Progenitor cell of endocrine pancreas (in vitro differentiated cells): ENCODE measurements at regions not wholly inside any gene's neighbourhood (a gene's known extent, or its start where the extent isn't known, plus 50 kb on each side); places are given as distances from the start of the nearest gene placed in this dataset.

Source experiments
- DNase-seq: peaks from one replicate; pipeline ENCODE4 v3.0.0; 2021; ENCODE audit warnings: low spot score; ENCODE audit not compliant: unreplicated experiment
- H3K27ac Mint-ChIP-seq: 2 replicates; pipeline ENCODE4 v1.8.0; 2021; ENCODE audit warnings: mild to moderate bottlenecking, moderate library complexity, mixed read lengths
- H3K27me3 Mint-ChIP-seq: 2 replicates; pipeline ENCODE4 v1.8.0; 2021; ENCODE audit warnings: mixed read lengths
- H3K36me3 Mint-ChIP-seq: 2 replicates; pipeline ENCODE4 v1.8.0; 2022; ENCODE audit warnings: mixed read lengths; ENCODE audit not compliant: insufficient read depth
- H3K4me1 Mint-ChIP-seq: 2 replicates; pipeline ENCODE4 v1.8.0; 2021; ENCODE audit warnings: low read depth, mixed read lengths
- H3K4me3 Mint-ChIP-seq: 2 replicates; pipeline ENCODE4 v1.8.0; 2021; ENCODE audit warnings: low read depth, mild to moderate bottlenecking, moderate library complexity, mixed read lengths
- H3K9me3 Mint-ChIP-seq: 2 replicates; pipeline ENCODE4 v1.8.0; 2021; ENCODE audit warnings: low read depth, mixed read lengths
- CTCF ChIP-seq: fragments of 200-600 bp; sonication (generic); IDR thresholded peaks from one replicate; pipeline ENCODE4 v1.5.0; 2021; ENCODE audit warnings: antibody characterized with exemption, mild to moderate bottlenecking; ENCODE audit not compliant: unreplicated experiment

- H3K9me3 Mint-ChIP-seq, result peaks cover 13% of the 10 kb centered on the region
- no peak for TF ChIP-seq CTCF
- H3K36me3 Mint-ChIP-seq, result peaks cover 5% of the 10 kb centered on the region
Observed at GRCh38 chr20:23265226-23265625, 85.4 kb upstream of the NXT1 start.

GRCh38 chr20:23264545-23264944 lies 86.0 kb upstream of the NXT1 start:
- no peak overlapping the region for H3K4me3 Mint-ChIP-seq
- peaks cover 5% of the 10 kb centered on the region for H3K36me3 Mint-ChIP-seq
- peaks cover 12% of the 10 kb centered on the region for H3K9me3 Mint-ChIP-seq
- no peak overlapping the region for H3K27ac Mint-ChIP-seq
- H3K27me3 Mint-ChIP-seq, result no peaks in the 10 kb centered on the region
- TF ChIP-seq CTCF, result no peak
- no peak for DNase-seq
- peaks cover 1% of the 10 kb centered on the region for H3K4me1 Mint-ChIP-seq

More at GRCh38 chr20:23265226-23265625, 85.4 kb upstream of the NXT1 start:
- H3K4me1 Mint-ChIP-seq, result peaks cover 6% of the 10 kb centered on the region
- no peak overlapping the region for H3K4me3 Mint-ChIP-seq
- H3K27me3 Mint-ChIP-seq, result no peaks in the 10 kb centered on the region
- DNase-seq, result no peak
- no peak overlapping the region for H3K27ac Mint-ChIP-seq

- Mint-ChIP-seq H3K27me3 (peaks cover 15% of the 10 kb centered on the region), H3K9me3 (no peaks in the 10 kb centered on the region), H3K27ac (no peak overlapping the region), H3K36me3 (no peaks in the 10 kb centered on the region), H3K4me1 (peaks cover 14% of the 10 kb centered on the region), H3K4me3 (no peak overlapping the region)
- DNase-seq, result no peak
- no peak for TF ChIP-seq CTCF
Observed at GRCh38 chr20:23260181-23260840, 90.3 kb upstream of the NXT1 start.

GRCh38 chr20:23258747-23259121 lies 91.9 kb upstream of the NXT1 start:
- H3K4me3 Mint-ChIP-seq, result no peak overlapping the region
- no peak overlapping the region for H3K27ac Mint-ChIP-seq
- no peak for TF ChIP-seq CTCF
- peaks cover 26% of the 10 kb centered on the region for H3K27me3 Mint-ChIP-seq
- H3K4me1 Mint-ChIP-seq, result peaks cover 14% of the 10 kb centered on the region
- H3K9me3 Mint-ChIP-seq, result no peaks in the 10 kb centered on the region
- H3K36me3 Mint-ChIP-seq, result no peaks in the 10 kb centered on the region
- no peak for DNase-seq

- Mint-ChIP-seq H3K4me1 (peaks cover 14% of the 10 kb centered on the region), H3K27me3 (peaks cover 30% of the 10 kb centered on the region), H3K27ac (no peak overlapping the region), H3K4me3 (no peak overlapping the region), H3K36me3 (no peaks in the 10 kb centered on the region), H3K9me3 (no peaks in the 10 kb centered on the region)
- no peak for TF ChIP-seq CTCF
- DNase-seq, result no peak
Observed at GRCh38 chr20:23257848-23258746, 92.5 kb upstream of the NXT1 start.
